Omental fat pad (tissue), 3 donors: ENCODE measurements at regions not wholly inside any gene's neighbourhood (a gene's known extent, or its start where the extent isn't known, plus 50 kb on each side); places are given as distances from the start of the nearest gene placed in this dataset.

Experiments
- ATAC-seq: fragments of 150-250 bp; one replicate; pipeline ENCODE4 v1.9.1; 2016; ENCODE audit warnings: mild to moderate bottlenecking, moderate library complexity; ENCODE audit not compliant: low FRiP score
- DNase-seq: peaks from one replicate; pipeline ENCODE4 v3.0.0-alpha.2; 2019; ENCODE audit warnings: low spot score
- TF ChIP-seq, protein P1 (sequence below), 3 donors: fragments of 450-650 bp; IDR thresholded peaks; one replicate each; pipeline ENCODE4 v1.5.1; 2016 to 2017; ENCODE audit warnings: antibody characterized with exemption in 3 of 3, mild to moderate bottlenecking in 3 of 3, moderate library complexity in 2 of 3

DNA sequence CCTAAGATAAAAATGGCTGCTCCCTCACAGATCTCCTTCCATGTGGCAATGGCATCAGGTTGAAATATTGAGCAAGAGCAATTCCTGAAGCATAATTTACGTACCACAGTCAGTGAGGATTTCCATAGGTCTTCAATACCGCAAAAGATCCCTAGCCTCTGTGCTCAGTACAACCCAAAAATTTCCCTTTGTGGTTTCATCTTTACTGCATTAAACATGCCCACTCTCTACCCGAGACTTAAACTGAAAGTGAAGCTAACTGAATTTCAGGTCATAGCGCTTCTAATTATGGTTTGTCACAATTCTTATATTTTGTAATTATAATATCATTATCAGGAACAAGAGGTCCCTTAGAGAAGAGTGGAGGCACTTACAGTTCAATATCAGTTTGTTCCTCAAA lies 1071.1 kb downstream of the XPNPEP1 start:
- no peak for ATAC-seq
- TF ChIP-seq, protein P1, sequence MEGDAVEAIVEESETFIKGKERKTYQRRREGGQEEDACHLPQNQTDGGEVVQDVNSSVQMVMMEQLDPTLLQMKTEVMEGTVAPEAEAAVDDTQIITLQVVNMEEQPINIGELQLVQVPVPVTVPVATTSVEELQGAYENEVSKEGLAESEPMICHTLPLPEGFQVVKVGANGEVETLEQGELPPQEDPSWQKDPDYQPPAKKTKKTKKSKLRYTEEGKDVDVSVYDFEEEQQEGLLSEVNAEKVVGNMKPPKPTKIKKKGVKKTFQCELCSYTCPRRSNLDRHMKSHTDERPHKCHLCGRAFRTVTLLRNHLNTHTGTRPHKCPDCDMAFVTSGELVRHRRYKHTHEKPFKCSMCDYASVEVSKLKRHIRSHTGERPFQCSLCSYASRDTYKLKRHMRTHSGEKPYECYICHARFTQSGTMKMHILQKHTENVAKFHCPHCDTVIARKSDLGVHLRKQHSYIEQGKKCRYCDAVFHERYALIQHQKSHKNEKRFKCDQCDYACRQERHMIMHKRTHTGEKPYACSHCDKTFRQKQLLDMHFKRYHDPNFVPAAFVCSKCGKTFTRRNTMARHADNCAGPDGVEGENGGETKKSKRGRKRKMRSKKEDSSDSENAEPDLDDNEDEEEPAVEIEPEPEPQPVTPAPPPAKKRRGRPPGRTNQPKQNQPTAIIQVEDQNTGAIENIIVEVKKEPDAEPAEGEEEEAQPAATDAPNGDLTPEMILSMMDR (IDR thresholded peaks at IDR 0.05) = no peak
- no peak for DNase-seq

DNA sequence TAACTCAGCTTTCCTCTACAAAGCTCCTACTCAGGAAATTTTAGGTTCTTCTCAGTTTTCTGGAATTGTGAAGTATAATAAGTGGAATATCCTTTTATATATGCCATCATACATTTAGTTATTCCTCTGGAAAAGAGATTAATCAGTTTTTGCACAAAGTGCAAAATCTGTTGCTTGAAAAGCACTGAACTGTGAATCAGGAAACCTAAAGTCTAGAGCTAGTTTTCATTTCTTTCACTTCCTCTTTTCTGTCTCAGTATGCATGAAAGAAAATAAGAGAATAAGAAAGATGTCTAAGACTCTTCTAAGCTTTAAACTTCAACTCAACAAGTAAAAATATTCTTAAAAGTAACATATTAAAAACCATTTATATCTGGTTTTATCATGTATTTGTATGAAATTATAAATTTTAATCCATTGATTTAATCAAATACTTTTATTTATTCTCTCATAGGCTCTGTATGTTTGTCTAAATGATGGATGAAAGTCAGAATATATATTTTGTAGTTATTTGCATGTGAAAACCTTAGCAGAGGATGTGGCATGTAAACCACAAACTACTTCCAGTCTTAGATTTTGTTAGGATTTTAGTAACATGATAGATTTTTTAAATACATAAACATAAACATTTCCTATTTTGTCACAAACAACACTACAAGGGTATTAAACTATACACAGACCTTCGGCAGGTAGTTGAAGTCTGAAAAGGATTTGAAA lies 1073.0 kb downstream of the XPNPEP1 start:
- DNase-seq (no peak), ATAC-seq (no peak)
- TF ChIP-seq, protein P1 (IDR thresholded peaks at IDR 0.05) = no peak

DNA sequence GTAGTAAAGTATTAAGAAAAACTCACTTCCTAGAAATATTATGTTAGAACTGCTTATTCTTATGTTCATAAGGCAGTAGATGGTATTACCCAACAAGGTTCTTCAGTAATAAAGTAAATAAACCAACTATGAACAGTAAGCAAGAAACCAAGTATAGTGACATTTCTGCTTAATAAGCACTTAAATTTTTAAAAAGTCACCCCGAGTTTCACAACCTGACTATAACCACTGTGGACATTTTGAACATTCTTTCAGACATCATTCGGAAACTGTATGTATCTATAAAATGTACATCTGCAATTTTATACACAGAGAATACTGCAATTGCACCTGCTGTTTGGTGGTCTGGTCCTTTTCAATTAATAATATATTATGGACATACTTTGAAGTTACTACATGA lies 1073.6 kb downstream of the XPNPEP1 start:
- TF ChIP-seq, protein P1 (IDR thresholded peaks at IDR 0.05) = no peak
- ATAC-seq (no peak), DNase-seq (no peak)

DNA sequence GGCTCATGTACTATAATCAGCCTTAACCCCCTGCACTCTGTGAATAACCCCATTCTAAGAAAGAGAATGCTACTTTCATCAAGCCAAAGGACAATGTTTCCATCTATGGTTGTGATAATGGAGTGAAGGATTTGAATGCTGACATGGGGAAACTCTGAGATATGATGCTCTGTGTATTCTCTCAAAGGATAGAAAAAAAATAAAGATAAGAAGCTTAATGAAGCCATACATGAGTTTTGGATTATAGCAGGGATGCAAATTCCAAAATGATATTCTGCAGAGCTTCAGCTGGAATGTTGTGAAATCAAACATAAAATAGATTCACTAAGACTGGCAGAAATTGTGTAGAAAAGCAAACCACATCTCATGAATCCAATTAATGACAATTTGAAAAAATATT lies 1074.1 kb downstream of the XPNPEP1 start:
- TF ChIP-seq, protein P1 (IDR thresholded peaks at IDR 0.05) = no peak
- DNase-seq (no peak), ATAC-seq (no peak)

DNA sequence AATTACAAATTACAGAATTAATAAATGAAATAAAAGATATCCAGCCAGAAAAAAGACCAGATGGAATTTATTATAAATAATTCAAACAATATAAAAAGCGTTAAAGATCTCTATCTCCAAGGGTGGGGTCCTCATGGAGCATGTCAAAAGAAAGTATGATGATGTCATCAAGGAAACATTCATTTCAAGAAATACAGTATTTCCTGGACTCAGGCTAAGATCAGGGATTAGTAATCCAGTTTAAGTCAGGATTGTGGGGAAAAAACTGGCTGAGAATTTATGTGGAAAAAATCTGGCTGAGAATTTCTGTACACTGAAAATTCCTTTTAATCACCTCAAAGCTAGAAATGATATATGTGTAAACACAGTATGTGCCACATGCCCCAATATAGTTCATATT lies 1075.3 kb downstream of the XPNPEP1 start:
- TF ChIP-seq, protein P1 (IDR thresholded peaks at IDR 0.05) = no peak

DNA sequence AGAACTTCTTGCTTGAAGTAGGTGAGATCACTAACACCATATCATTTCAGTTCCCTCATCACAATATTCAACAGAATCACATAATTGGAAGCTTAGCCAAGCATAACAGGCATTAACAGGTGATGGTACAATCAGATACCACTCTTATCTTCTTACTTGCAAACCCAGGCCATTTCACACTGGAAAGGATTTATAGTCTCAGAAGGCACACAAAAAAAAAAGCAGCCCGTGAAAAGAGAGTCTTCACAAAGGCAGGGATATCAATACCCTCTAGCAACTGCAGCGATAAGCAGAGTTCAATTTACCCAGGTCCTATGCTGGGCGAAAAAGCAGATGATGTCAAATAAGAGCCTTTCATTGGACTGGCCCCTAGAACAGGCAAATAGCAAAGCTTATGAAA lies 1082.4 kb downstream of the XPNPEP1 start:
- no peak for DNase-seq
- ATAC-seq = no peak
- TF ChIP-seq, protein P1 (IDR thresholded peaks at IDR 0.05) = no peak

More for the DNA sequence above, 1075.3 kb downstream of the XPNPEP1 start:
- no peak for ATAC-seq
- DNase-seq = no peak

DNA sequence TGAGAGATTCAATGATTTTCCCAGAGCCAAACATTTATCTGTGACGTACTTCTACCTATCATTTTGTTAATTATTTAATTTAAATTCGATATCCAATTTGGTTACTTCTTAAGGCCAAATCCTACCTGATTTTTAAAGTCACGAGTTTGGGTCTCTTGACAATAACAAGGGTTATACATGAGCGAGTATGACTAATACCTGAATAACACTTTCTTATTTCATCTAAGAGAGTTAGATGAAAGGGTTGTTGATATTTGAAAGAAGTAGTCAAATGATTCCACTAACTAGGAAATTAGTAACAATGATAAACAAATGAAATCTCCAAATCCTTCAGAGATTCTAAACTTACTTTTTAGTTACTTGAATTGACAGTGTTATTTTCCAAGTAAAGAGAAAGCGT lies 1086.9 kb downstream of the XPNPEP1 start:
- DNase-seq = no peak
- TF ChIP-seq, protein P1 (IDR thresholded peaks at IDR 0.05) = no peak
- no peak for ATAC-seq
